HG03139 (cell line): ENCODE measurements at regions not wholly inside any gene's neighbourhood (a gene's known extent, or its start where the extent isn't known, plus 50 kb on each side); places are given as distances from the start of the nearest gene placed in this dataset.

Experiments
- ATAC-seq: cut with Tn5 transposase; IDR thresholded peaks from one replicate; pipeline ENCODE4 v1.9.1; 2021; ENCODE audit not compliant: unreplicated experiment

- no peak for ATAC-seq
Observed at GRCh38 chr2:128380061-128380889, 61.6 kb upstream of the HS6ST1 start.

- no peak for ATAC-seq
Observed at GRCh38 chr2:128380961-128381938, 62.6 kb upstream of the HS6ST1 start.

- ATAC-seq = no peak
Observed at GRCh38 chr2:128384446-128384845, 65.8 kb upstream of the HS6ST1 start.

- no peak for ATAC-seq
Observed at GRCh38 chr2:128384956-128385355, 66.3 kb upstream of the HS6ST1 start.

- ATAC-seq = no peak
Observed at GRCh38 chr2:128385365-128385764, 66.7 kb upstream of the HS6ST1 start.

- no peak for ATAC-seq
Observed at GRCh38 chr2:128386066-128386465, 67.4 kb upstream of the HS6ST1 start.

- no peak for ATAC-seq
Observed at GRCh38 chr2:128388499-128388941, 69.9 kb upstream of the HS6ST1 start.

GRCh38 chr2:128389388-128390086, 70.9 kb upstream of the HS6ST1 start:
- ATAC-seq = no peak

GRCh38 chr2:128390256-128390990, 71.8 kb upstream of the HS6ST1 start:
- no peak for ATAC-seq

GRCh38 chr2:128390991-128391630, 72.4 kb upstream of the HS6ST1 start:
- ATAC-seq = no peak

- ATAC-seq = no peak
Observed at GRCh38 chr2:128391679-128392078, 73.0 kb upstream of the HS6ST1 start.

- no peak for ATAC-seq
Observed at GRCh38 chr2:128392207-128392606, 73.5 kb upstream of the HS6ST1 start.

- ATAC-seq = no peak
Observed at GRCh38 chr2:128394007-128394730, 75.5 kb upstream of the HS6ST1 start.

- ATAC-seq = no peak
Observed at GRCh38 chr2:128395196-128395595, 76.5 kb upstream of the HS6ST1 start.

- no peak for ATAC-seq
Observed at GRCh38 chr2:128395640-128396499, 77.2 kb upstream of the HS6ST1 start.

- no peak for ATAC-seq
Observed at GRCh38 chr2:128396500-128396891, 77.8 kb upstream of the HS6ST1 start.

GRCh38 chr2:128396946-128397345, 78.3 kb upstream of the HS6ST1 start:
- no peak for ATAC-seq

GRCh38 chr2:128399256-128399655, 80.6 kb upstream of the HS6ST1 start:
- ATAC-seq = no peak
